HEK293 (cell line): ENCODE measurements at regions not wholly inside any gene's neighbourhood (a gene's known extent, or its start where the extent isn't known, plus 50 kb on each side); places are given as distances from the start of the nearest gene placed in this dataset.

Experiments used
- CTCF ChIA-PET: fragments of 350-600 bp; formaldehyde crosslinking; extraction: SDS; loops from one replicate; lab custom pipeline; 2021; ENCODE audit warnings: antibody characterized with exemption; lab: Yijun Ruan, JAX
- POLR2A ChIA-PET: fragments of 300-600 bp; formaldehyde crosslinking; extraction: SDS; loops from one replicate; lab custom pipeline; 2020; ENCODE audit warnings: antibody characterized with exemption, inconsistent platforms; lab: Yijun Ruan, JAX
- H3K27ac ChIP-seq: fragments of 200-500 bp; sonication (Bioruptor generic); 2 replicates; pipeline ENCODE4 v1.5.1; 2014; ENCODE audit warnings: low read depth, low read length, control low read depth, inconsistent platforms; ENCODE audit errors: extremely low read depth
- H3K36me3 ChIP-seq, 2 experiments: fragments of 200-500 bp in 1 of 2; sonication (Bioruptor generic) in 1 of 2; 1 replicate in 1 of 2; 2 replicates in 1 of 2; pipeline ENCODE4 v1.5.1; 2014 to 2017; ENCODE audit warnings: inconsistent platforms in 2 of 2, low read length in 2 of 2; ENCODE audit not compliant: control insufficient read depth in 2 of 2, insufficient read depth in 1 of 2
- H3K4me1 ChIP-seq: fragments of 200-500 bp; sonication (Bioruptor generic); 2 replicates; pipeline ENCODE4 v1.5.1; 2014; ENCODE audit warnings: mild to moderate bottlenecking, low read length, inconsistent platforms; ENCODE audit not compliant: control insufficient read depth, insufficient read depth
- H3K4me3 ChIP-seq: 2 replicates; pipeline ENCODE4 v1.5.1; 2011; ENCODE audit warnings: low read depth, mild to moderate bottlenecking, control low read depth, low read length, moderate library complexity
- H3K9me3 ChIP-seq: fragments of 200-500 bp; sonication (Bioruptor generic); 2 replicates; pipeline ENCODE4 v1.5.1; 2014; ENCODE audit warnings: low read depth, low read length, inconsistent platforms; ENCODE audit not compliant: control insufficient read depth, insufficient read depth
- HIC1 ChIP-seq: fragments of 450-650 bp; formaldehyde crosslinking; IDR thresholded peaks from 2 replicates; pipeline ENCODE4 v1.5.1; 2016; ENCODE audit warnings: missing biosample characterization, missing genetic modification characterization
- HOXC10 ChIP-seq: sonication (generic); formaldehyde crosslinking; IDR thresholded peaks from 2 replicates; pipeline ENCODE4 v1.8.1; 2023; ENCODE audit warnings: mild to moderate bottlenecking, missing genetic modification reagents
- KLF7 ChIP-seq: fragments of 450-650 bp; formaldehyde crosslinking; IDR thresholded peaks from 2 replicates; pipeline ENCODE4 v1.5.1; 2016; ENCODE audit warnings: missing biosample characterization, missing genetic modification characterization, borderline replicate concordance
- PATZ1 ChIP-seq: fragments of 450-650 bp; formaldehyde crosslinking; IDR thresholded peaks from 2 replicates; pipeline ENCODE4 v1.5.1; 2016; ENCODE audit warnings: missing biosample characterization, missing genetic modification characterization
- SALL2 ChIP-seq: fragments of 450-650 bp; formaldehyde crosslinking; IDR thresholded peaks from 2 replicates; pipeline ENCODE4 v1.5.0; 2017; ENCODE audit warnings: missing biosample characterization, mild to moderate bottlenecking, missing genetic modification characterization, borderline replicate concordance
- TCF7L2 ChIP-seq: IDR thresholded peaks from 2 replicates; pipeline ENCODE4 v1.6.1; 2011; ENCODE audit warnings: low read depth, mild to moderate bottlenecking, inconsistent platforms, low read length, moderate library complexity, borderline replicate concordance
- TSHZ1 ChIP-seq: fragments of 450-650 bp; formaldehyde crosslinking; IDR thresholded peaks from 2 replicates; pipeline ENCODE4 v1.5.1; 2016; ENCODE audit warnings: missing biosample characterization, missing genetic modification characterization, borderline replicate concordance
- YY1 ChIP-seq: fragments of 450-650 bp; formaldehyde crosslinking; IDR thresholded peaks from 2 replicates; pipeline ENCODE4 v1.5.1; 2018; ENCODE audit warnings: missing biosample characterization, missing genetic modification characterization
- YY2 ChIP-seq: fragments of 450-650 bp; formaldehyde crosslinking; IDR thresholded peaks from 2 replicates; pipeline ENCODE4 v1.5.1; 2016; ENCODE audit warnings: missing biosample characterization, missing genetic modification characterization
- ZBTB48 ChIP-seq: fragments of 450-650 bp; formaldehyde crosslinking; IDR thresholded peaks from 2 replicates; pipeline ENCODE4 v1.5.1; 2016; ENCODE audit warnings: missing biosample characterization, missing genetic modification characterization
- ZFP37 ChIP-seq: fragments of 450-650 bp; formaldehyde crosslinking; IDR thresholded peaks from 2 replicates; pipeline ENCODE4 v1.5.1; 2016; ENCODE audit warnings: missing biosample characterization, missing genetic modification characterization
- ZNF140 ChIP-seq: fragments of 450-650 bp; formaldehyde crosslinking; IDR thresholded peaks from 2 replicates; pipeline ENCODE4 v1.5.1; 2016; ENCODE audit warnings: missing biosample characterization, missing genetic modification characterization
- ZNF148 ChIP-seq: fragments of 450-650 bp; formaldehyde crosslinking; IDR thresholded peaks from 2 replicates; pipeline ENCODE4 v1.5.0; 2017; ENCODE audit warnings: missing biosample characterization, missing genetic modification characterization, borderline replicate concordance
- ZNF157 ChIP-seq: fragments of 450-650 bp; formaldehyde crosslinking; IDR thresholded peaks from 2 replicates; pipeline ENCODE4 v1.5.1; 2016; ENCODE audit warnings: missing biosample characterization, missing genetic modification characterization
- ZNF26 ChIP-seq: fragments of 450-650 bp; formaldehyde crosslinking; IDR thresholded peaks from 2 replicates; pipeline ENCODE4 v1.5.1; 2016; ENCODE audit warnings: missing biosample characterization, missing genetic modification characterization
- ZNF366 ChIP-seq: fragments of 450-650 bp; formaldehyde crosslinking; conservative IDR thresholded peaks from 2 replicates; pipeline ENCODE4 v1.5.1; 2016; ENCODE audit warnings: missing biosample characterization, missing genetic modification characterization
- ZNF394 ChIP-seq: fragments of 450-650 bp; formaldehyde crosslinking; IDR thresholded peaks from 2 replicates; pipeline ENCODE4 v1.5.1; 2016; ENCODE audit warnings: missing biosample characterization, missing genetic modification characterization, mild to moderate bottlenecking, moderate library complexity, borderline replicate concordance
- ZNF529 ChIP-seq: fragments of 450-650 bp; formaldehyde crosslinking; IDR thresholded peaks from 2 replicates; pipeline ENCODE4 v1.5.1; 2017; ENCODE audit warnings: missing genetic modification characterization, missing biosample characterization; ENCODE audit not compliant: insufficient replicate concordance
- ZNF624 ChIP-seq: fragments of 450-650 bp; formaldehyde crosslinking; IDR thresholded peaks from 2 replicates; pipeline ENCODE4 v1.5.1; 2017; ENCODE audit warnings: missing biosample characterization, missing genetic modification characterization
- ZNF626 ChIP-seq: fragments of 450-650 bp; sonication (Bioruptor Pico); formaldehyde crosslinking; IDR thresholded peaks from 2 replicates; pipeline ENCODE4 v1.5.1; 2018; ENCODE audit warnings: missing biosample characterization, missing genetic modification characterization, inconsistent platforms
- ZNF629 ChIP-seq: fragments of 450-650 bp; formaldehyde crosslinking; IDR thresholded peaks from 2 replicates; pipeline ENCODE4 v1.5.1; 2017; ENCODE audit warnings: missing biosample characterization, missing genetic modification characterization
- ZNF707 ChIP-seq: fragments of 450-650 bp; formaldehyde crosslinking; IDR thresholded peaks from 2 replicates; pipeline ENCODE4 v1.5.1; 2016; ENCODE audit warnings: missing biosample characterization, missing genetic modification characterization
- ZNF768 ChIP-seq: fragments of 450-650 bp; formaldehyde crosslinking; IDR thresholded peaks from 2 replicates; pipeline ENCODE4 v1.5.1; 2018; ENCODE audit warnings: missing biosample characterization, mild to moderate bottlenecking, missing genetic modification characterization
- ZNF791 ChIP-seq: fragments of 450-650 bp; formaldehyde crosslinking; IDR thresholded peaks from 2 replicates; pipeline ENCODE4 v1.5.1; 2016; ENCODE audit warnings: missing biosample characterization, missing genetic modification characterization
- ZSCAN16 ChIP-seq: fragments of 450-650 bp; formaldehyde crosslinking; IDR thresholded peaks from 2 replicates; pipeline ENCODE4 v1.5.1; 2016; ENCODE audit warnings: missing biosample characterization, missing genetic modification characterization
- ZSCAN30 ChIP-seq: fragments of 450-650 bp; IDR thresholded peaks from 2 replicates; pipeline ENCODE4 v1.5.1; 2018; ENCODE audit warnings: missing biosample characterization, mild to moderate bottlenecking, missing genetic modification characterization, moderate library complexity

- no peaks in the 10 kb centered on the region for H3K9me3 ChIP-seq
- H3K36me3 ChIP-seq, result no peaks in the 10 kb centered on the region
- CTCF ChIA-PET, result interaction anchor here (0.6 to 2.2 kb wide), 5 partner anchors 13 to 639 kb away, joined by 3 to 9 read pairs (median 6); no protein-coding TSS in a partner anchor
- peak overlapping the region; percentile 78 for H3K27ac ChIP-seq
- H3K4me1 ChIP-seq, result peaks cover 25% of the 10 kb centered on the region
- POLR2A ChIA-PET, result no interaction called here
- no peak overlapping the region for H3K4me3 ChIP-seq
- TF ChIP-seq ZNF366 (tag by site-specific recombination) (peak; percentile 72), ZNF140 (tag by site-specific recombination) (no peak), ZNF624 (tag by site-specific recombination) (no peak), ZNF768 (tag by site-specific recombination) (no peak), SALL2 (tag by site-specific recombination) (no peak), YY1 (no peak), KLF7 (tag by site-specific recombination) (no peak), ZNF791 (tag by site-specific recombination) (no peak), TSHZ1 (tag by site-specific recombination) (no peak), YY2 (tag by site-specific recombination) (no peak), ZBTB48 (tag by site-specific recombination) (no peak), ZNF148 (no peak), ZNF26 (no peak), ZNF529 (tag by site-specific recombination) (no peak), ZNF629 (tag by site-specific recombination) (no peak), HIC1 (0 out of 2 replicates have a peak, but pooled peaks have one; percentile 36), ZNF626 (tag by site-specific recombination) (no peak), TCF7L2 (no peak; the same call in 1 of the 2 replicates), ZNF157 (tag by site-specific recombination) (no peak), PATZ1 (tag by site-specific recombination) (no peak), ZNF394 (tag by site-specific recombination) (no peak), ZSCAN30 (tag by site-specific recombination) (no peak), HOXC10 (CRISPR knock-in tag) (no peak), ZFP37 (tag by site-specific recombination) (0 out of 2 replicates have a peak, but pooled peaks have one; percentile 29), ZSCAN16 (tag by site-specific recombination) (no peak), ZNF707 (no peak)
Observed at GRCh38 chr12:65533177-65533883, 254.8 kb downstream of the MSRB3 start.
